SK-N-MC (cell line): ENCODE measurements at regions not wholly inside any gene's neighbourhood (a gene's known extent, or its start where the extent isn't known, plus 50 kb on each side); places are given as distances from the start of the nearest gene placed in this dataset.

Experiments used
- EZH2 ChIP-seq: fragments of 200-600 bp; sonication (generic); IDR thresholded peaks from one replicate; pipeline ENCODE4 v1.6.1; 2017; ENCODE audit warnings: antibody characterized with exemption
- POLR2AphosphoS5 ChIP-seq: IDR thresholded peaks from 2 replicates; pipeline ENCODE4 v1.6.1; 2012; ENCODE audit warnings: mild to moderate bottlenecking, low read depth, low read length, borderline replicate concordance

DNA sequence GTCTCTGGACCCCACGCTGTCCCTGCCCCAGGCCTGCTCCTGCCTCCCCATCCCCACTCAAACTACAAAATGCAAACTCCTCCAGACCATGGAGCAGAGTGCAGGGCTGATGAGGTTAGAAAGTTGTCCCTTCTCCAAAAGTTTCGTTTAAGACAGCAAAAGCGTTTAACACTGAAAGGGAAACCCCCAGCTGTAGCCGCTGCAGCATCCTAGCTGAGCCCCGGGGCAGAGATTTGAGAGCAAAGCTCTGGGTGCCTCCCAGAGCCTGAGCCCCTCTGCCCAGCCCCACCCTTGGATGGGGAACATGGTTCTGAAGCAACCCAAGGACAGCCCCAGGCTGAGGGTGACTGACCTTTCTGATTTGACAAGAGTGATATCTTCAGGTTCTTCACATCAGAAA lies 52.8 kb upstream of the ENO4 start:
- no peak for TF ChIP-seq POLR2AphosphoS5
- no peak for TF ChIP-seq EZH2
